HL-60 (cell line): ENCODE measurements at regions not wholly inside any gene's neighbourhood (a gene's known extent, or its start where the extent isn't known, plus 50 kb on each side); places are given as distances from the start of the nearest gene placed in this dataset.

Experiments
- CTCF ChIP-seq: IDR thresholded peaks from one replicate; pipeline ENCODE4 v1.5.1; 2011; ENCODE audit warnings: low read length, control low read depth, inconsistent platforms; ENCODE audit not compliant: insufficient read depth
- GABPA ChIP-seq: IDR thresholded peaks from 2 replicates; pipeline ENCODE4 v1.6.1; 2012; ENCODE audit warnings: low read depth
- POLR2AphosphoS5 ChIP-seq: IDR thresholded peaks from 2 replicates; pipeline ENCODE4 v1.6.1; 2012; ENCODE audit warnings: low read depth

- no peak for TF ChIP-seq POLR2AphosphoS5
- no peak for TF ChIP-seq CTCF
- TF ChIP-seq GABPA, result no peak
These were observed 228.0 kb upstream of the ADAMTSL1 start for GRCh38 chr9:18245911-18246310.
